NT2/D1 (cell line): ENCODE measurements at regions not wholly inside any gene's neighbourhood (a gene's known extent, or its start where the extent isn't known, plus 50 kb on each side); places are given as distances from the start of the nearest gene placed in this dataset.

ENCODE experiments used
- DNase-seq: peaks from one replicate; pipeline ENCODE4 v3.0.0-alpha.2; 2011; ENCODE audit warnings: low read depth, low spot score
- H3K27me3 ChIP-seq: 2 replicates; pipeline ENCODE4 v1.6.0; 2011; ENCODE audit warnings: mild to moderate bottlenecking; ENCODE audit not compliant: insufficient read length, insufficient read depth
- H3K36me3 ChIP-seq: 2 replicates; pipeline ENCODE4 v1.6.1; 2011; ENCODE audit warnings: mild to moderate bottlenecking, low read length, mixed read lengths; ENCODE audit not compliant: insufficient read depth, insufficient read length
- H3K4me1 ChIP-seq: 2 replicates; pipeline ENCODE4 v1.5.1; 2011; ENCODE audit not compliant: insufficient read depth, insufficient read length
- H3K4me3 ChIP-seq: 2 replicates; pipeline ENCODE4 v1.5.1; 2011; ENCODE audit warnings: low read depth; ENCODE audit not compliant: insufficient read length
- H3K9ac ChIP-seq: 2 replicates; pipeline ENCODE4 v1.6.0; 2011; ENCODE audit warnings: low read depth; ENCODE audit not compliant: insufficient read length
- H3K9me3 ChIP-seq: 2 replicates; pipeline ENCODE4 v1.5.1; 2011; ENCODE audit warnings: mild to moderate bottlenecking, low read length; ENCODE audit not compliant: insufficient read depth
- SUZ12 ChIP-seq: IDR thresholded peaks from 2 replicates; pipeline ENCODE4 v1.6.1; 2011; ENCODE audit not compliant: insufficient read length, insufficient read depth; ENCODE audit errors: extremely low read depth
- YY1 ChIP-seq: IDR thresholded peaks from 2 replicates; pipeline ENCODE4 v1.6.1; 2011; ENCODE audit not compliant: insufficient read length, insufficient read depth
- ZNF274 ChIP-seq: IDR thresholded peaks from 2 replicates; pipeline ENCODE4 v1.6.1; 2011; ENCODE audit warnings: mild to moderate bottlenecking, low read depth, low read length

- Histone ChIP-seq H3K9ac (no peak overlapping the region), H3K36me3 (no peaks in the 10 kb centered on the region), H3K27me3 (no peaks in the 10 kb centered on the region), H3K9me3 (no peaks in the 10 kb centered on the region; the same call in 1 of the 2 replicates), H3K4me1 (no peaks in the 10 kb centered on the region), H3K4me3 (no peak overlapping the region)
- TF ChIP-seq SUZ12 (no peak), YY1 (no peak), ZNF274 (no peak)
- DNase-seq: no peak
Measured at GRCh38 chr20:19072988-19073387, 139.5 kb upstream of the SLC24A3 start.

GRCh38 chr20:19073584-19074218, 138.7 kb upstream of the SLC24A3 start:
- no peaks in the 10 kb centered on the region; the same call in 1 of the 2 replicates for H3K9me3 ChIP-seq
- no peak overlapping the region for H3K9ac ChIP-seq
- no peaks in the 10 kb centered on the region for H3K36me3 ChIP-seq
- H3K27me3 ChIP-seq: no peaks in the 10 kb centered on the region
- no peaks in the 10 kb centered on the region for H3K4me1 ChIP-seq
- peak; percentile 33 for DNase-seq
- no peak overlapping the region for H3K4me3 ChIP-seq
- TF ChIP-seq SUZ12 (no peak), YY1 (no peak), ZNF274 (no peak)

- H3K4me1 ChIP-seq: no peaks in the 10 kb centered on the region
- H3K9me3 ChIP-seq: no peaks in the 10 kb centered on the region; the same call in 1 of the 2 replicates
- H3K27me3 ChIP-seq: no peaks in the 10 kb centered on the region
- no peak for DNase-seq
- no peak overlapping the region for H3K4me3 ChIP-seq
- H3K36me3 ChIP-seq: no peaks in the 10 kb centered on the region
- H3K9ac ChIP-seq: no peak overlapping the region
- TF ChIP-seq ZNF274: no peak
- no peak for TF ChIP-seq SUZ12
- TF ChIP-seq YY1: no peak
Measured at GRCh38 chr20:19074356-19074755, 138.1 kb upstream of the SLC24A3 start.

GRCh38 chr20:19074828-19075516, 137.5 kb upstream of the SLC24A3 start:
- H3K27me3 ChIP-seq: no peaks in the 10 kb centered on the region
- DNase-seq: no peak

GRCh38 chr20:19077370-19078220, 134.8 kb upstream of the SLC24A3 start:
- no peak for DNase-seq
- TF ChIP-seq SUZ12 (no peak), ZNF274 (no peak), YY1 (no peak)
- no peaks in the 10 kb centered on the region for H3K36me3 ChIP-seq
- no peaks in the 10 kb centered on the region for H3K4me1 ChIP-seq
- no peak overlapping the region for H3K9ac ChIP-seq
- H3K9me3 ChIP-seq: no peaks in the 10 kb centered on the region
- H3K4me3 ChIP-seq: no peak overlapping the region
- no peaks in the 10 kb centered on the region for H3K27me3 ChIP-seq

More at GRCh38 chr20:19074828-19075516, 137.5 kb upstream of the SLC24A3 start:
- H3K9ac ChIP-seq: no peak overlapping the region
- TF ChIP-seq YY1 (no peak), ZNF274 (no peak), SUZ12 (no peak)
- H3K9me3 ChIP-seq: no peaks in the 10 kb centered on the region; the same call in 1 of the 2 replicates
- no peak overlapping the region for H3K4me3 ChIP-seq
- H3K4me1 ChIP-seq: no peaks in the 10 kb centered on the region
- H3K36me3 ChIP-seq: no peaks in the 10 kb centered on the region

GRCh38 chr20:19078448-19079373, 133.7 kb upstream of the SLC24A3 start:
- H3K27me3 ChIP-seq: no peaks in the 10 kb centered on the region
- no peaks in the 10 kb centered on the region for H3K36me3 ChIP-seq
- H3K4me3 ChIP-seq: no peak overlapping the region
- H3K9ac ChIP-seq: no peak overlapping the region
- H3K9me3 ChIP-seq: no peaks in the 10 kb centered on the region
- no peak for TF ChIP-seq YY1
- no peak for TF ChIP-seq ZNF274
- TF ChIP-seq SUZ12: no peak
- H3K4me1 ChIP-seq: no peaks in the 10 kb centered on the region
- no peak for DNase-seq
